ENCODE measurements at regions not wholly inside any gene's neighbourhood (a gene's known extent, or its start where the extent isn't known, plus 50 kb on each side); places are given as distances from the start of the nearest gene placed in this dataset.

DNA sequence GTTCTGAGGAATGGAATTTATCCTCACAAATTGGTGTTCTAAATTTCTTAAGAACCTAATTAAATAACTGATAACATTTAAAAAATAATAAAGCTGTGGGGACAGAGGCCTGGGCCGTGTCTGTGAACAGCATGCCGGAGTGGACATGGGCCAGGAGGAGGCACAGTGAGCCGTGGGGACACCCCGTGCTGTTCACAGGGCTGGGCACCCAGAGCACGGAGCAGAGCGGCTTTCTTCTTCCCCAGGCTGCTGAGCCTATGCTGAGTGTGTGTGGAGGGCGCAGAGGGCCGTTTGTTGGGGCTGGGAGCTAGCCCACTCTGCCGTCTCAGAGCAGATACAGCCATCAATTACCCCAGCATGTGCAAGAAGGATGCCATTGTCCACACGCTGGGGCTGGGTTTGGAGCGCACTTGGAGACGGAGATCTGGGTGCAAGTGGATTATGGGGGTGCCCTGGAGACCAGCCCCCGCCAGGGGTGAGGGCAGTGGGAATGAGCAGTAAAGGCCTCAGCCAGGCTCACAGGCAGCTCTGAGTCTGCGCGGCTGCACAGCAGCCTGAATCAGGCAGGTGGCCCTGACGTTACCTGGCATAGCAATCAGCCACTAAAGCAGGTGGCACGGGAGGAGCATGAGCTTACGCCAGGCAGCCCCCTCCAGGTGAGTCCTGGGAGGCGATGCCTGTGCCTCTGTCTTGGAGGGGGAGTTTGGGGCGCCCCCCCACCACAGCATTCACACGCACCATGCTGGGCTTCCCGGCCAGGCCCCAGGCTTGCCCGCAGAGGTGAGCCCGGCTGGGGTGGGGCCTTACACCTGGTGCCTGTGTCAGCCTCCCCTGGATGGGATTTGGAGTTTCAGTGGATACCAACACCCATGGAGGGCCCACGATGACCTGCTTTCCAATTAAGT is 52.1 kb upstream of the SLC66A3 start:
- DNase-seq, result no peak

DNA sequence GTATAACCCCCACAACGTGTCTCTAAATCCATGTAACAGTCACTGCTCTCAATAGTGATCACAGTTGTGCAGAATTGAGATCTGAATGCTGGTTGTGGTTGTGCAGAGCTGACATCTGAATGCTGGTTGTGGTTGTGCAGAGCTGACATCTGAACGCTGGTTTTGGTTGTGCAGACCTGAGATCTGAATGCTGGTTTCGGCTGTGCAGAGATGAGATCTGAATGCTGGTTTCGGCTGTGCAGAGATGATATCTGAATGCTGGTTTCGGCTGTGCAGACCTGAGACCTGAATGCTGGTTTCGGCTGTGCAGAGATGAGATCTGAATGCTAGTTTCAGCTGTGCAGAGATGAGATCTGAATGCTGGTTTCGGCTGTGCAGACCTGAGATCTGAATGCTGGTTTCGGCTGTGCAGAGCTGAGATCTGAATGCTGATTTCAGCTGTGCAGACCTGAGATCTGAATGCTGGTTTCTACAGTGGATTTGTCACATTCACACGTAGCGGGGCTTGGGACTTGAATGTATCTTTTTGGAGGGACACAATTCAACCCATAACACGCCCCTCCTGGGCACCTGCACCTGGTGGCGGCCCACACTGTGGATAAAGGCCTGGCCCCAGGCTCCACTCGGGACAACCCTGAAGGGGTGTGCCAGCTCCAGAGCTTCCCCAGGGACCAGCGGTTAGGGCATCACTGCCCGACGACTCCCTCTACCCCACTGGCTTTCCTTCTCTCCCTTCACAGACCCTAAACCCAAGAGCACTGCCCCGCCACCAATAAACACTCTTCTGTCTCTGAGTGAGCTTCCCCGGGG is 51.1 kb upstream of the SLC66A3 start:
- DNase-seq, result peak in 3 of 5 experiments; percentile 19 to 100 (median 41)

DNA sequence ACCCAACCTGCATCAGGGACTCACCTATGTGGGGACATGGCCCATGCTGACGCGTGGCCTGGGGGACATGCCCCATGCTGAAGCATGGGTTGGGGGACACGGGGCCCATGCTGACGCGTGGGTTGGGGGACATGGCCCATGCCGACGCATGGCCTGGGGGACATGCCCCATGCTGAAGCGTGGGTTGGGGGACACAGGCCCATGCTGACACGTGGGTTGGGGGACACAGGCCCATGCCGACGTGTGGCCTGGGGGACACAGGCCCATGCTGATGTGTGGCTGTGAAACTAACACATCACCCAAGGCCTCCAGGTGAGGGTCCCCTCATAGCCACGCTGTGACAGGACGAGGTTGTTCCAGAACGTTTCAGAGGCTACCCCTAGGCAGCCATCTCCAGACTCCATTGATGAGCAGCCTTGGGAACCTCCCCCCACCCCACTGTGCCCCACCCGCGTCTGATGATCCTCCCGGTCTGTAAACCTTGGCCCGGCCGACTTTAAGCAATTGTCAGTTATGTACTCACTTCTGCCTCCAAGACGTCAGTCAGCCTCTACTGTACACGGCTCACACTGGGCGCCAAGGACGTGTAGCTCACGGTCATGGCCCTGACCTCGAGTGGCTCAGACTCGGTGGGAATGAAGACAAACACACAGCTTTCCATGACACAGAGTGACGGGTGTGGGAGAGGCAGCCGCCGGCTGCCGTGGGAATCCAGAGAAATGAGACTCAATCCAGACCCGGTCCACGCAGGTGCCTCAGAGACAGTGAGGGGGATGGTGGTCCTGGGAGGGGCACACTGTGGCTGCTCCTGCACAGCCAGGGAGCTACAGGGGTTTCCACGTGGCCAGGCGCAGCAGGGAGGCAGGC is 50.2 kb upstream of the SLC66A3 start:
- DNase-seq, result no peak

Measured in T-helper 2 cell (primary cell).